ENCODE measurements at regions not wholly inside any gene's neighbourhood (a gene's known extent, or its start where the extent isn't known, plus 50 kb on each side); places are given as distances from the start of the nearest gene placed in this dataset.

DNA sequence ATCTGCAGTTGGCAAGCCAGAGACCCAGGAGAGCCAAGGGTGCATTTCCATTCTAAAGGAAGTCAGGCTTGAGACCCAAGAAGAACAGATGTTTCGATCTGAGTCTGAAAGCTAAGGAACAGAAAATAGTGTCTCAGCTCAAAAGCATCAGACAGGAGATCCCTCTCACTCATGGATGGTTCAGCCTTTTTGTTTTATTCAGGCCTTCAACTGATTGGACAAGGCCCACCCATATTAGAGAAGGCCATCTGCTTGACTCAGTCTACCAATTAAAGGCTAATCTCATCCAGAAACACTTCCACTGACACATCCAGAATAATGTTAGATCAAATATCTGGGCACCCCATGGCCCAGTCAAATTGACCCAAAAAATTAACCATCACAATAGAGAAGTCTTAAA lies 255.0 kb downstream of the TXNL1 start:
- TF ChIP-seq, protein P1, sequence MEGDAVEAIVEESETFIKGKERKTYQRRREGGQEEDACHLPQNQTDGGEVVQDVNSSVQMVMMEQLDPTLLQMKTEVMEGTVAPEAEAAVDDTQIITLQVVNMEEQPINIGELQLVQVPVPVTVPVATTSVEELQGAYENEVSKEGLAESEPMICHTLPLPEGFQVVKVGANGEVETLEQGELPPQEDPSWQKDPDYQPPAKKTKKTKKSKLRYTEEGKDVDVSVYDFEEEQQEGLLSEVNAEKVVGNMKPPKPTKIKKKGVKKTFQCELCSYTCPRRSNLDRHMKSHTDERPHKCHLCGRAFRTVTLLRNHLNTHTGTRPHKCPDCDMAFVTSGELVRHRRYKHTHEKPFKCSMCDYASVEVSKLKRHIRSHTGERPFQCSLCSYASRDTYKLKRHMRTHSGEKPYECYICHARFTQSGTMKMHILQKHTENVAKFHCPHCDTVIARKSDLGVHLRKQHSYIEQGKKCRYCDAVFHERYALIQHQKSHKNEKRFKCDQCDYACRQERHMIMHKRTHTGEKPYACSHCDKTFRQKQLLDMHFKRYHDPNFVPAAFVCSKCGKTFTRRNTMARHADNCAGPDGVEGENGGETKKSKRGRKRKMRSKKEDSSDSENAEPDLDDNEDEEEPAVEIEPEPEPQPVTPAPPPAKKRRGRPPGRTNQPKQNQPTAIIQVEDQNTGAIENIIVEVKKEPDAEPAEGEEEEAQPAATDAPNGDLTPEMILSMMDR (IDR thresholded peaks at IDR 0.05; ENCODE audit: insufficient read depth, low read depth, low read length) = no peak
- no peak for TF ChIP-seq EZH2 (IDR thresholded peaks at IDR 0.05; ENCODE audit: insufficient read depth, low read length)
